ENCODE measurements at regions not wholly inside any gene's neighbourhood (a gene's known extent, or its start where the extent isn't known, plus 50 kb on each side); places are given as distances from the start of the nearest gene placed in this dataset.

DNA sequence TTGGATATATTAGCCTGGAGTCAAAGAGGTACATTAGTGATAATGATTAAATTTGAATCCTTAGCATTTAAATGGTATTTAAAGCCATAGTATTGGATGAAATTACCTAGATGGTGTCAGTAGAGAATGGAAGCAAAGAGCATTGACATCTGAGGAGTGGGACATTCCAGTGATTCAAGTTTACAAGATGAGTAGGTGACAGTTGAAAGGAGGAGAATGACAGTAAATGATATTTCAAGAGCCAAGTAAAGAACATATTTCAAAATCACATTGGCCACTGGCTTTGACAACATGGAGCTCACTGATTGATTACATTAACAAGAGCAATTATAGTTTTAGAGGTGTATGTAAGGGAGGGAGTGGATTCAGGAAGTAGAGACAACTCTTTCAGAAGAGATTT is 93.9 kb upstream of the MEF2C start:
- H3K4me3 ChIP-seq (replicated peaks; ENCODE audit: low read depth, low read length) = no peak overlapping the region
- TF ChIP-seq, protein P1, sequence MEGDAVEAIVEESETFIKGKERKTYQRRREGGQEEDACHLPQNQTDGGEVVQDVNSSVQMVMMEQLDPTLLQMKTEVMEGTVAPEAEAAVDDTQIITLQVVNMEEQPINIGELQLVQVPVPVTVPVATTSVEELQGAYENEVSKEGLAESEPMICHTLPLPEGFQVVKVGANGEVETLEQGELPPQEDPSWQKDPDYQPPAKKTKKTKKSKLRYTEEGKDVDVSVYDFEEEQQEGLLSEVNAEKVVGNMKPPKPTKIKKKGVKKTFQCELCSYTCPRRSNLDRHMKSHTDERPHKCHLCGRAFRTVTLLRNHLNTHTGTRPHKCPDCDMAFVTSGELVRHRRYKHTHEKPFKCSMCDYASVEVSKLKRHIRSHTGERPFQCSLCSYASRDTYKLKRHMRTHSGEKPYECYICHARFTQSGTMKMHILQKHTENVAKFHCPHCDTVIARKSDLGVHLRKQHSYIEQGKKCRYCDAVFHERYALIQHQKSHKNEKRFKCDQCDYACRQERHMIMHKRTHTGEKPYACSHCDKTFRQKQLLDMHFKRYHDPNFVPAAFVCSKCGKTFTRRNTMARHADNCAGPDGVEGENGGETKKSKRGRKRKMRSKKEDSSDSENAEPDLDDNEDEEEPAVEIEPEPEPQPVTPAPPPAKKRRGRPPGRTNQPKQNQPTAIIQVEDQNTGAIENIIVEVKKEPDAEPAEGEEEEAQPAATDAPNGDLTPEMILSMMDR (IDR thresholded peaks at IDR 0.05; ENCODE audit: low read length, missing control alignments) = no peak
- DNase-seq (ENCODE audit: low read depth) = no peak

DNA sequence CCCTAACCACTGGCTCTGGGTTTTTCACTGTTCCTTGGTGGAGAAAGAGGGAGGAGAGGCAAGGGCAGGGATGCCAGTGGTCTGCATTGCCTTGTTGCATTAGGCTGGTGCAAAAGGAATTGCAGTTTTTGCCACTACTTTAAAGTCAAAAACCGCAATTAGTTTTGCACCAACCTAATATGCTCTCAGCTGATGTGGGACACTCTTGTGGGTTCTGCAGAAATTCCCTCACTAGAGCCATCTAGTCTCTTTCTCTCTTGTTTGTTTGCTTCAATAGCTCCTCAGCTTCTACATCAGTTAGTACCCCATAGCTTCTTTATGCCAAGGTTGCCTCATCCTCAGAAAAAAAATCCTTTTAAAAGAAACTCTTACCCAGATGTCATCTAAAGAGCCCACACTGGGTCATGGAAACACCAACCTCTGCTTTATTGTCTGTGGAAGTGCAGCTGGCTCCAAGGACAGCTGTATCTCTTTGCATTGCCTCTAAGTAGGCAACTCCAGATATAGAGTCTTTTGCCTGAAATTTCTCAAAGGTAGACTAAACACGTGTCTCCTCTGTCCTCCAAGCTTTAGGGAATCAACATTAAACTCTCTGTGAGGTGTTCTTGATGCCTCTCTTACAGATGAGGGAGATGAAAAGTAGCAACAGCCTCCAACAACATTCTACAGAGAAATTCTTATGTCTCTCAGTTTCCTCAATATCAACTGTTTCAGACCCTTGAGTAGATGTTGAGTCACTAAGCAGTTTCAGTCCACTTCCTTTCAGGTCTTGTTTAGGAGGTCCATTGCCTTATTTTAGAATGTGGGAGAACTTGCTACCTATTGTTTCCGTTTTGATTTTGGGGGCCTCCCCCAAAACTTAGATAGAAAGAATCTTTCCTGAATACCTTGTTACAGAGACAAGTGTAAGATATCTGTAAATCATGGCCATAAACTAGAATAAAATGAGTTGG is 84.9 kb upstream of the MEF2C start:
- TF ChIP-seq, protein P1 (IDR thresholded peaks at IDR 0.05; ENCODE audit: low read length, missing control alignments) = no peak
- H3K4me3 ChIP-seq (replicated peaks; ENCODE audit: low read depth, low read length) = no peak overlapping the region
- no peak for DNase-seq (ENCODE audit: low read depth)

- no peak overlapping the region for H3K4me3 ChIP-seq (replicated peaks; ENCODE audit: low read depth, low read length)
- TF ChIP-seq, protein P1 (IDR thresholded peaks at IDR 0.05; ENCODE audit: low read length, missing control alignments) = no peak
- no peak for DNase-seq (ENCODE audit: low read depth)
Measured at GRCh38 chr5:88964831-88965230, 81.8 kb upstream of the MEF2C start.

DNA sequence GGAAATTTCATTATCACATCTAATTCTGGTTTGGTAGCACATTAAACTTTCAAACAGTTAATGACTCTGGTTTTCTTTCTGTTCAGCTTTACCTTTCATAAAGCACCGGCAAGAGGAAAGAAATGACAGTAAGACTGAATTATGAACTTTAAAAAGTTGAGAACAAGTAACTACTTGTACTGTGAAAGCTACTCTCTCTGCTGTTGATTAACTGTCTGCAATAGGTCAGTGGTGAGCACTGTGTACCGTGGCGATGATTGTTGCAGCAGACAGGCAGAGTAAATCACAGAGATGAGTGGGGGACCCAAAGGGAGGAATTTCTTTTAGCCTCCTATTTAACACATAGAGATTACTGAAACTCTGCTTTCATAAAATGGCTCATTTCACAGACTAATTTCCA is 74.0 kb upstream of the MEF2C start:
- no peak for DNase-seq (ENCODE audit: low read depth)
- H3K4me3 ChIP-seq (replicated peaks; ENCODE audit: low read depth, low read length) = no peak overlapping the region
- TF ChIP-seq, protein P1 (IDR thresholded peaks at IDR 0.05; ENCODE audit: low read length, missing control alignments) = no peak

- no peak overlapping the region for H3K4me3 ChIP-seq (replicated peaks; ENCODE audit: low read depth, low read length)
- DNase-seq (ENCODE audit: low read depth) = no peak
- TF ChIP-seq, protein P1 (IDR thresholded peaks at IDR 0.05; ENCODE audit: low read length, missing control alignments) = no peak
Measured at GRCh38 chr5:88956416-88956815, 73.4 kb upstream of the MEF2C start.

DNA sequence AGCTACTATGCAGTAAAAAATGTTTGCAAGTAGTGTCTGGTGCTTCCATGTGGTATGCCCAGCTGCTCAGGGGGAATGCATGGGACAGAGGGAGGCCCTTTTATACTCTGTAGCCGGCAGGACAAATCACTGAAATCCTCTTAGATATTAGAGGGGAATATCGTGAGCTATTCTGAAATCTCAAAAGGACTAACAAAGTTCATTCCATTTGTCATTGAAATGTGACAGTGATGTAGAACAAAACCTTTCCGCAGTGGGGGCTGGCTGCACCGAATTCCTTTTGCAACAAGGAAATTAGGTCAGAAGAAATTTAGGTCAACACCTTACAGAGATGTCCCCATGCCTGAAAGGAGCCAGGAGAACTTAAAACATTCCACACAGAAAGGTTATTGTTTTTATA is 72.4 kb upstream of the MEF2C start:
- H3K4me3 ChIP-seq (replicated peaks; ENCODE audit: low read depth, low read length) = no peak overlapping the region
- TF ChIP-seq, protein P1 (IDR thresholded peaks at IDR 0.05; ENCODE audit: low read length, missing control alignments) = no peak
- no peak for DNase-seq (ENCODE audit: low read depth)

DNA sequence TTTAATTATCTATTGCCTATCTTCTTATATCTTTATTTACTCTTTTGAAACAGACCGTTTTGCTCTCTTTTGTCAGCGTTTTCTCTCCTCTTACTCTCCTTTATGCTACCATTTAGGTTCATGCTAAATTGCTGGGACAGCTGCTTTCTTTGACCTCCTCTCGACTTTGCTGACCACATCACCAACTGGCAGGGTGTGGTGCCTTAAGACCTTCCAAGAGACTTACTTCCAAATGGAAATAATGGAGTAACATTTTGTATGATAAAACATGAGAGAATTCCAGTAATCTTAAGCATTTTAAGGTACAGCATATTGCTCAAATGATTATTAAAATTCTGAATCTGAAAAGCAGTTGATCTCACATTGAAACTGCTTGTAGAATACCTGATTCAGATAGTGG is 71.5 kb upstream of the MEF2C start:
- DNase-seq (ENCODE audit: low read depth) = no peak
- TF ChIP-seq, protein P1 (IDR thresholded peaks at IDR 0.05; ENCODE audit: low read length, missing control alignments) = no peak
- no peak overlapping the region for H3K4me3 ChIP-seq (replicated peaks; ENCODE audit: low read depth, low read length)

Data from fibroblast of pulmonary artery (primary cell).